HG02870 (cell line): ENCODE measurements at regions not wholly inside any gene's neighbourhood (a gene's known extent, or its start where the extent isn't known, plus 50 kb on each side); places are given as distances from the start of the nearest gene placed in this dataset.

Source experiments
- ATAC-seq: cut with Tn5 transposase; IDR thresholded peaks from one replicate; pipeline ENCODE4 v1.9.1; 2021; ENCODE audit warnings: mild to moderate bottlenecking, moderate library complexity; ENCODE audit not compliant: unreplicated experiment

DNA sequence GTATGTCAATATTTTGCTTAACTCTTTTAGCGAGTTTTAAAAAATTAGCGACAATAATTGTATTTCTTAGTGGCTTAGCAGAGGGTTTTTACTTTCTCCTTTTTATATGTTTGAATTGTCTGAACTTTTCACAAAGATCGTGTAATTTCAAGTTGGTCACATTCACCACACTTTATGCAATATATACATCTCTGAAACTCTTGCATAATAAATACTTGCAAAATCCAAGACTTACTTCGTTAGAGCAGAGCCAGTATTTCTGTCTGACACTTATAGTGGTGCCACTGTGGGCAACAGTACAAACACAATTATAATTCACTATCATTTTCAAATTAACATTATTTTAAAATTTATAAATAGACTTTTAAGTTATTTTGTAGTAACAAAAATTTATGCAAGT, 62.0 kb downstream of the SUCNR1 start:
- ATAC-seq, result no peak

DNA sequence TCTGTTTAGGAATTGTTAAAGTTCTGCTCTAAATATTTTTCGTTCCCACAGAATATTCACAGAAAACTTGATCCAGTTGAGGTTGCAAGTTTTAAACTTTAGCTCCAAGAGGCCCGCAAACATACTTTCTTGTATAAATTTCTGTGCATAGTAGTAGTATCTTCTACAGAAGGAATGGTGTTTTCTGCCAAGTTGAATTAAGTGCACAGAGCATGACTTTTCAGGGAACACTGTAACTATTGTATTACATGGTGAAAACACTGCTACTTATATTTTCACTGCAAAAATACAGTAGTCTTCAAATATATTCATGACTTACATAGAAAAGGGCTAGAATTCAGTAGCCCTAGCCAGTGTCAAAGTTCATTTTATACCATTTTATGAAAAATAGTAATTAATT, 67.0 kb downstream of the SUCNR1 start:
- ATAC-seq, result no peak

- no peak for ATAC-seq
These were observed 70.1 kb downstream of the SUCNR1 start for GRCh38 chr3:151943539-151943938.

GRCh38 chr3:151944356-151944755, 70.9 kb downstream of the SUCNR1 start:
- no peak for ATAC-seq

DNA sequence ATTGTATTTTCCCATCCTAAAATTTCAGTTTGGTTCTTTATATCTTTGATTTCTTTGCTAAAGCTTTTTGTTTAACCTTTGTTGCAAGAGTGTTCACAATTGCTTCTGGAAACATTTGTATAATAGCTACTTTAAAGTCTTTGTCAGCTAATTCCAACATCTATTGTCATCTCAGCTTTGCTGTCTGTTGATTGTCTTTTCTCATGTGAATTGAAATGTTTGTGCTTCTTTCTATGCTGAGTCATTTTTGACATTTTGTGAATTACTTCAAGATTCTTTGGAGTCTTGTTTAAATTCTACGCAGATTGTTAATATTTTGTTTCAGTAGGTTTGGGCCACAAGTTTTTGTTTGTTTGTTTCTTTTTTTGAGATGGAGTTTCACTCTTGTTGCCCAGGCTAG, 73.2 kb downstream of the SUCNR1 start:
- ATAC-seq, result no peak

- no peak for ATAC-seq
These were observed 76.3 kb downstream of the SUCNR1 start for GRCh38 chr3:151949706-151950105.

DNA sequence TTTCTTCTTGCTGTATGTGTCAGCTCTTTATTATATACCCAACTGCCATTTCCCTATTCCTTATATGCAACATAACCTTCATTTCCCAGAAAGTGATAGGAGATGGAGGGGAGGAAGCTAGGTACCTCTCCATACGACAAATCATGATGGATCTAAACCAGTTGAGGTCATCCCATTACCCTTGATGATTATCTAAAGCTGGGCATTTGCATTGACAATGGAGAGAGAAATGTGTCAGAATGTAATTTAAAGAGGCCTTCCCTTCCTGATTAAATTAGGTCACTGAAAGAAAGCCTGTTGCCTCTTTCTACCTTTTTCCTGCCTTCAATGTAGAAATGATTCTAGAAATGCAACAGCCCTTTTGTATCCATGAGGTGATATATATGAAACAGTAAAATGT, 81.9 kb downstream of the SUCNR1 start:
- ATAC-seq, result no peak

- ATAC-seq, result no peak
These were observed 87.6 kb downstream of the SUCNR1 start for GRCh38 chr3:151960961-151961580.

DNA sequence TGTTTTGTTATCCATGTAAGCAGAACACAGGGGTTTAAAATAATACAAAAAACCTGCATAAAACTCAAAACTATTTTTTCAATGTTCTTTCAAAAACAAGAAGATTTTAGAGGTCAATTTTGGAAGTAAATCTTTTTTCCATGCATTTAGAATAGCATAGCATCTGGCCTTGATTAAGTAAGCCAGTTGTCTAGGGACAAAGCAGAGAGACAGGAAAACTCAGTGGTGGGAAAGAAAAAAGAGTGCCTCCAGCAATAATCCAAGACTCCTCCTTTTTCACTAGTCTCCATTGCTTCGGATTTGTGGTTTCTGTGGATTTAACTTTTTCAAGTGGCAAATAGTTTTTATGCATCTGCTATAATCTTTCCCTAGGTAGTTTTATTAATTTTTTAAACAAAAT, 88.9 kb downstream of the SUCNR1 start:
- ATAC-seq, result no peak

DNA sequence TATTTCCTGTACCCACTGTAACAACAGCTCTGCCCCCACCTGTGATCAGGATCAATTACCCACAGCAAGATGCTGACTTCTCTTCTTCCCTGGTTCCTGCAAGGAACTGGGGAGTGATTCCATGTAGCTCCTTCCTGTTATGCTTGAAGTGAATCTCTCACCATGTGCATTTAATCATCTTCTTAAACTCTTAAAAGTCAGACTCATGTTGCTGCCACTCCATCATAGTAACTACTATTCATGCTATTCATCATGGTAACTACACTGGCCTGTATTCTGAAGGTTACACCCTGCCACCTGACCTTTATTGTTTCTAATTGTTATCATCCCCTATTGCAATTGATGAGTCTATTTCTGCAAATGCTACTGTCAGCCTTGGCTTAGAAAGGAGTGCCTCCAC, 89.5 kb downstream of the SUCNR1 start:
- ATAC-seq, result no peak

DNA sequence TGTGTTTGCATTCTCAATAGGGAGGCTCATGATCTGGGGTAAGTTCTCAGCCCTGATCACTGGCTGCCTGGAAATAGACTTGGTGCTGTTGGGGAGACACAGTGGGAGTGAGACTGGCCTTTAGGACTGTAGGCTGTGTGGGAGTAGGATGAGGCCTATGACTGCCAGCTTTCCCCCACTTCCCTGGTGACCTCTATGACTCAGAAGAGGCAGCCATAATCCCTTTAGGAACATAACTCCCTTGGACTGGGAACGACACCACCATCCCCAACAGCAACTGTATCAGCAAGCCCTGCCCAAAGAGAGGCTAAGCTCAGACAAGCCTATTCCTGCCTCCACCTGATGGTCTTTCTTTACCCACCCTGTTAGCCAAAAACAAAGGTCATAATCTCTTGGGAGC, 91.3 kb downstream of the SUCNR1 start:
- no peak for ATAC-seq

DNA sequence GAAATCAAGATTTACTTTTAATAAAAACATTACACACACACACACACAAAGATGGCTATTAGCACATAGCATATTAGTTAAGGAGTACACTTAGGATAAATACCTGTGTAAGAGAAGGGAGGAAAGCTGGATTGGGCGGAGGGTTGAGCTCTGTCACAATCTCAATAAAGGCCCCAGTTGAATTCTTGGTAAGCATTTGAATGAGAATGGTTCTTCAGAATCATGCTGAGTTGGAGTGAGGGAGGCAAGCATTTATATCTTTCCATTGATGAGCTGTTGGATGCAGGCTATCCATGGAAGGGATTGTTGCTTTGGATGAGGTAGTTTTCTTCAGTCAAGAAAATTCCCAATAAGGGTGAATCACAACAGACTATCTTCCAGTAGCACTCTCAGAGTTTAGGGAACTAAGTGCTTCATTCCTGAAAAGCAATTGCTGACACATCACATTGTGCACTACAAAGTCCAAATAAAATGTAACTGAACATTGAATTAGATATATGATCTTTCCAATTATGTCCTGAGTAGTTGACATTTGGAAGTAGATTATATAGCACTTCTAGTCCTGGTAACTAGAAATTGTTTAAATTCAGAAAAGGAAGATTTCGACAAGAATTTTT, 95.7 kb downstream of the SUCNR1 start:
- no peak for ATAC-seq

- no peak for ATAC-seq
These were observed 98.6 kb downstream of the SUCNR1 start for GRCh38 chr3:151971814-151972579.

DNA sequence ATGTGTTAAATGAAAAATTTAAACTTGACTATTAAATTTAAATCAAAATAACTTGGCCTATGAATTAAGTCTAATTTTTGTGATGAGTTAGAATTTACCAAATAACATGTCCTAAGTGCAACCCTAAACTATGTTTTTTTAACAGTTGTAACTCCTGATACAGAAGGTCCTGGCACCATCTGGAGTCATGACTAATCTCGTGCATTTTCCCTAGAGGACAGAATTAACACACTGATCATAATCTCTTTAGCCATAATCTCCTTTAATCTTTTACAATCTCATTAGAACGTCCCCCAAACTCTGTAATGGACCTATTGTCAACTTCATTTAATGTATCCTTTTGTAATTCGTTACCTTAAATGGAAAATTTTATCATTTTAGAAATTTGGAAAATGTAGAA, 100.6 kb downstream of the SUCNR1 start:
- no peak for ATAC-seq

DNA sequence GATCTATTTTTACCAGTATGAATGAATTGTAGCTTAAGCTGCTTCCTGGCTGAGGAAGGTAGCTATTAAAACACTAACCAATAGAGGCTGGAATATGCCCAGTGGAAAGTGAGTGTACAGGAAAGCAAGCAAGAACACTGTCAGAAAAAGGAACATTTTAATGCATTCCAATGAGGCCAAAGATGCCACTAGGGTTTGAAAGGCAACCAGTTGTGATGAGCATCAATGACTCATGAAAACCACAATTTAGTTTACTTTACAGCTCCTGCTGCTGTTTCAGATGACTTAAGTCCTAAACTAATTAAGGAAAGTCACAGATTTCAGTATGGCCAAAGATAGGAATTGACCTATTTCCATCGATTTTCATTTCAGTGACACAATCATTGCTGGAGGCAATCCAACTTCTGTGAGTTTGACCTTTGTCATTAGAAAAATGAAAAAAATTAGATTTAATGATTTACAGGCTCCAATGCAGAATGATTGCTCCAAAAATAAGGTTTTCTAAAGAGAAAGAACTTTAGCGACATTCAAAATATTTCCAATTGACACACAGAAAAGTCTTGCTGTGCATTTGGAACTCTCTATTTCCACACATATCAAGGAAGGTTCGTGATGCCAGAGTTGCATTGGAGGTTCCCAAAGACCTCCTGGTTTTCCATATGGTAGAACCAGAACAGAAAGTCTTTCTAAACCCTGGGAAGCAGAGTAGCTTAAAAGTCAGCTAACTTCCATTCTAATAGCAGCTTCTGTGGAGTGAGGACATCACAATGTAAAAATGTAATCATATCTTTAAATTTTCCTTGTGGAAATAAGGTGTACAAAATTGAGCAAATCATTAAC, 103.0 kb downstream of the SUCNR1 start:
- no peak for ATAC-seq

- no peak for ATAC-seq
These were observed 106.5 kb downstream of the SUCNR1 start for GRCh38 chr3:151979906-151980305.

GRCh38 chr3:151983538-151983937, 110.1 kb downstream of the SUCNR1 start:
- no peak for ATAC-seq

- ATAC-seq, result no peak
These were observed 112.5 kb downstream of the SUCNR1 start for GRCh38 chr3:151985787-151986430.

DNA sequence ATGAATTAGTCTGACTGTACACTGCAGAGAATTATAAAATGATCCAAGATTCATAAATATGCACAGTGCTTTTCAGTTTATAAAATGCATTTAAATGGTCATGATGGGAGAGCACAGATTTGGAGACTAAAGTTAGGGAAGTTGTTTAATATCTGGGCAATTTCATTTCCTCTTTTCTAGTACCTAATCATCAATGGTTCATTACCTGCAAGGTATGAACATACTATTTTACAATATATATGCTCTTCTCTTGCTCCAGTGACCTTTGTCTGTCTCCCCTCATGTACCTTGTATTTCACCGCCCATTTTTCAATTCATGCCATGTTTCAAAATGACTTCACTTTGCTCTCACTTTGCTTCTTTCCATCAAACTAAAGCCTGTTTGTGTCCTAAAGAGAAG, 114.5 kb downstream of the SUCNR1 start:
- peak; percentile 51 for ATAC-seq

DNA sequence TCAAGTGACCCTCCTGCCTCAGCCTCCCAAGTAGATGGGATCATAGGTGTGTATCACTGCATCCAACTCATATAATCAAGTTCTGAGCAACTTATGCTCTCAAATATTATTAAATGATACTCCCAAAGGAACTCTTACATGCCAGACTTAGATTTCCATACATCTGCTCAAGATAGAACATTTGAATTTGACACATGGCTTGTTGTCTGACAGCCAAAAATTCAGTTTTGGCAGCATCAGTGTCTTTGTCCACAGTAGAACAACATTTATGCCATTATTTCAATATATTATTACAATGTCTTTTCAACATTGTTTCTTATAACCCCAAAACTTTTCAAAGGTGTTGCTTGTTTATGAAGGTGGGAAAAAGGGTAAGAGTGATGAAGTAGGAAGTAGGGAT, 116.2 kb downstream of the SUCNR1 start:
- no peak for ATAC-seq
